ENCODE measurements at regions not wholly inside any gene's neighbourhood (a gene's known extent, or its start where the extent isn't known, plus 50 kb on each side); places are given as distances from the start of the nearest gene placed in this dataset.

DNA sequence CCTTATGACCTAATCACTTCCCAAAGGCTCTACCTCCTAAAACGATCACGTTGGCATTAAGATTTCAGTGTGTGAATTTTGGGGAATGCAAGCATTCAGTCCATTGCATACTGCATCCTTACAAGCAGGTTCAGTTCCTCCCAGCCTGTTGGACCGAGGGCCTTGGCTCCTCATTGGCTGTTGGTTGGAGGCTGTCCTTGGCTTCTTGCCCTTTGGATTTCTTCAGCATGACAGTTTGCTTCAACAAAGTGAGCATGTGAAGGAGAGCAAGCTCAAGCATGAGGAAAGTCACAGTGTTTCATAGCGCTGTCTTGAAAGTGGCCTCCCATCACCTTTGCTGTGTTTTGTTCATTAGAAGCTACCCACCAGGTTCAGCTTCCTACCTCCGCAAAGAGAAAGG is 109.5 kb downstream of the GADD45G start:
- Histone ChIP-seq H3K4me1 (ENCODE audit: insufficient read depth, poor library complexity, severe bottlenecking) (no peaks in the 10 kb centered on the region), H3K4me3 (ENCODE audit: severe bottlenecking) (no peak overlapping the region), H3K27me3 (ENCODE audit: insufficient read depth, poor library complexity, severe bottlenecking) (no peaks in the 10 kb centered on the region), H3K9me3 (ENCODE audit: severe bottlenecking) (no peaks in the 10 kb centered on the region), H3K27ac (ENCODE audit: poor library complexity, severe bottlenecking) (no peak overlapping the region), H3K36me3 (ENCODE audit: low read depth) (no peaks in the 10 kb centered on the region)
- DNase-seq (ENCODE audit: low spot score) (no peak), ATAC-seq (ENCODE audit: low read depth) (no peak)
- TF ChIP-seq, protein P1, sequence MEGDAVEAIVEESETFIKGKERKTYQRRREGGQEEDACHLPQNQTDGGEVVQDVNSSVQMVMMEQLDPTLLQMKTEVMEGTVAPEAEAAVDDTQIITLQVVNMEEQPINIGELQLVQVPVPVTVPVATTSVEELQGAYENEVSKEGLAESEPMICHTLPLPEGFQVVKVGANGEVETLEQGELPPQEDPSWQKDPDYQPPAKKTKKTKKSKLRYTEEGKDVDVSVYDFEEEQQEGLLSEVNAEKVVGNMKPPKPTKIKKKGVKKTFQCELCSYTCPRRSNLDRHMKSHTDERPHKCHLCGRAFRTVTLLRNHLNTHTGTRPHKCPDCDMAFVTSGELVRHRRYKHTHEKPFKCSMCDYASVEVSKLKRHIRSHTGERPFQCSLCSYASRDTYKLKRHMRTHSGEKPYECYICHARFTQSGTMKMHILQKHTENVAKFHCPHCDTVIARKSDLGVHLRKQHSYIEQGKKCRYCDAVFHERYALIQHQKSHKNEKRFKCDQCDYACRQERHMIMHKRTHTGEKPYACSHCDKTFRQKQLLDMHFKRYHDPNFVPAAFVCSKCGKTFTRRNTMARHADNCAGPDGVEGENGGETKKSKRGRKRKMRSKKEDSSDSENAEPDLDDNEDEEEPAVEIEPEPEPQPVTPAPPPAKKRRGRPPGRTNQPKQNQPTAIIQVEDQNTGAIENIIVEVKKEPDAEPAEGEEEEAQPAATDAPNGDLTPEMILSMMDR (IDR thresholded peaks at IDR 0.05; ENCODE audit: poor library complexity, severe bottlenecking): no peak

GRCh38 chr9:89715318-89715858 is 110.6 kb downstream of the GADD45G start:
- no peak overlapping the region for H3K4me3 ChIP-seq (ENCODE audit: severe bottlenecking)
- ATAC-seq (ENCODE audit: low read depth): no peak
- no peak for DNase-seq (ENCODE audit: low spot score)
- H3K4me1 ChIP-seq (ENCODE audit: insufficient read depth, poor library complexity, severe bottlenecking): no peaks in the 10 kb centered on the region
- H3K36me3 ChIP-seq (ENCODE audit: low read depth): no peaks in the 10 kb centered on the region
- TF ChIP-seq, protein P1 (IDR thresholded peaks at IDR 0.05; ENCODE audit: poor library complexity, severe bottlenecking): no peak
- H3K9me3 ChIP-seq (ENCODE audit: severe bottlenecking): no peaks in the 10 kb centered on the region
- no peaks in the 10 kb centered on the region for H3K27me3 ChIP-seq (ENCODE audit: insufficient read depth, poor library complexity, severe bottlenecking)
- no peak overlapping the region for H3K27ac ChIP-seq (ENCODE audit: poor library complexity, severe bottlenecking)

DNA sequence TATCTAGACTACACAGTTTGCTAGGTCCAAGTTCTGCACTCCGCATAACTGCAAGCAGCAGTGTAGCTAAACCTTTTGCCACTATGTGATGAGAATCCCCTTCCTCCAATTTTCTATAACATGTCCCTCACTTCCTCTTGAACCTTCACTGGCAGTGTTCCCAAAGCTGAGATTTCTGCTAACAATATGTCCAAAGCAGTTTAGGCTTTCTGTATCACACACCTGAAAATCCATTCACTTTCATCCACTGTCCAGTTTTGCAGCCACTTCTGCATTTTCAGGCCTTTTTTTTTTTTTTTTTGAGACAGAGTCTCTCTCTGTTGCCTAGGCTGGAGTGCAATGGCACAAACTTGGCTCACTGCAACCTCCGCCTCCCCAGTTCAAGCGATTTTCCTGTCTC is 111.1 kb downstream of the GADD45G start:
- H3K9me3 ChIP-seq (ENCODE audit: severe bottlenecking): no peaks in the 10 kb centered on the region
- H3K27me3 ChIP-seq (ENCODE audit: insufficient read depth, poor library complexity, severe bottlenecking): no peaks in the 10 kb centered on the region
- no peaks in the 10 kb centered on the region for H3K4me1 ChIP-seq (ENCODE audit: insufficient read depth, poor library complexity, severe bottlenecking)
- TF ChIP-seq, protein P1 (IDR thresholded peaks at IDR 0.05; ENCODE audit: poor library complexity, severe bottlenecking): no peak
- ATAC-seq (ENCODE audit: low read depth): no peak
- DNase-seq (ENCODE audit: low spot score): no peak
- no peak overlapping the region for H3K4me3 ChIP-seq (ENCODE audit: severe bottlenecking)
- no peak overlapping the region for H3K27ac ChIP-seq (ENCODE audit: poor library complexity, severe bottlenecking)
- no peaks in the 10 kb centered on the region for H3K36me3 ChIP-seq (ENCODE audit: low read depth)

- no peaks in the 10 kb centered on the region for H3K9me3 ChIP-seq (ENCODE audit: severe bottlenecking)
- ATAC-seq (ENCODE audit: low read depth): no peak
- DNase-seq (ENCODE audit: low spot score): no peak
- H3K36me3 ChIP-seq (ENCODE audit: low read depth): no peaks in the 10 kb centered on the region
- TF ChIP-seq, protein P1 (IDR thresholded peaks at IDR 0.05; ENCODE audit: poor library complexity, severe bottlenecking): no peak
- no peaks in the 10 kb centered on the region for H3K4me1 ChIP-seq (ENCODE audit: insufficient read depth, poor library complexity, severe bottlenecking)
- H3K27ac ChIP-seq (ENCODE audit: poor library complexity, severe bottlenecking): no peak overlapping the region
- no peaks in the 10 kb centered on the region for H3K27me3 ChIP-seq (ENCODE audit: insufficient read depth, poor library complexity, severe bottlenecking)
- no peak overlapping the region for H3K4me3 ChIP-seq (ENCODE audit: severe bottlenecking)
Measured at GRCh38 chr9:89716559-89716958, 111.7 kb downstream of the GADD45G start.

- DNase-seq (ENCODE audit: low spot score) (no peak), ATAC-seq (ENCODE audit: low read depth) (no peak; the same call in 2 of the 3 replicates)
- Histone ChIP-seq H3K27ac (ENCODE audit: poor library complexity, severe bottlenecking) (no peak overlapping the region), H3K27me3 (ENCODE audit: insufficient read depth, poor library complexity, severe bottlenecking) (no peaks in the 10 kb centered on the region), H3K9me3 (ENCODE audit: severe bottlenecking) (no peaks in the 10 kb centered on the region), H3K4me3 (ENCODE audit: severe bottlenecking) (no peak overlapping the region), H3K4me1 (ENCODE audit: insufficient read depth, poor library complexity, severe bottlenecking) (no peaks in the 10 kb centered on the region), H3K36me3 (ENCODE audit: low read depth) (no peaks in the 10 kb centered on the region)
- TF ChIP-seq, protein P1 (IDR thresholded peaks at IDR 0.05; ENCODE audit: poor library complexity, severe bottlenecking): no peak
Measured at GRCh38 chr9:89718176-89718575, 113.4 kb downstream of the GADD45G start.
